ENCODE measurements at regions not wholly inside any gene's neighbourhood (a gene's known extent, or its start where the extent isn't known, plus 50 kb on each side); places are given as distances from the start of the nearest gene placed in this dataset.

DNA sequence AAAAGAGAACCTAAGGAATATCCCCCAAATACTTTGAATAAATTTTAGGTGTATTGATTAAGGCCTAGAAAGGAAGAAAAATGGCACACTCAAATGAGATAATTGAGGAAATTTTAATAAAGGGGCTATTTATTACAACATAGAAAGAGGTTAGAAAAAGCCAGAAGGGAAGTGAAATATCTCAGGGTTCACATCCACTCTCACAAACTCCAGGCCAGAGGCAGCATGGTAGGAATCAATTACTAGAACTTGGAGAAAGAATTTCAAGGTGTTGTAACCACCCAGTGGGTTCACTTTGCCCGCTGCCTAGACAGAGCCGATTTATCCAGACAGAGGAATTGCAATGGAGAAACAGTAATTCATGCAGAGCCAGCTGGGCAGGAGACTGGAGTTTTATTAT, 617.5 kb upstream of the ACVR2A start:
- H2AK5ac ChIP-seq (ENCODE audit: insufficient read length, low read length): no peak overlapping the region
- H2AFZ ChIP-seq (ENCODE audit: low read length): no peak overlapping the region
- H4K8ac ChIP-seq (replicated peaks; ENCODE audit: insufficient read length, low read depth, low read length): no peak overlapping the region
- H3K23ac ChIP-seq (ENCODE audit: insufficient read length, low read depth, low read length): no peak overlapping the region
- Mint-ChIP-seq H3K9me3 (peaks cover 0 to 2% of the 10 kb centered on the region in 2 experiments; a peak in 1 of 5 replicates), H3K27me3 (ENCODE audit: low read depth) (no peaks in the 10 kb centered on the region; the same call in 1 of the 2 replicates), H3K4me3 (no peak overlapping the region), H3K27ac (peak overlapping the region in 2 of 3 experiments; percentile 37 to 67; a peak in 2 of 7 replicates), H3K36me3 (ENCODE audit: insufficient read depth in 1 of 3, low read depth in 3 of 3) (peaks cover 0 to 5% (median 0%) of the 10 kb centered on the region in 3 experiments; a peak in 1 of 7 replicates), H3K4me1 (peaks cover 15 to 19% of the 10 kb centered on the region in 2 experiments)
- no peaks in the 10 kb centered on the region for H3K23me2 ChIP-seq (ENCODE audit: insufficient read length, low read depth, low read length, poor library complexity, severe bottlenecking)
- no peak overlapping the region for H3T11ph ChIP-seq (ENCODE audit: low read length)
- no CpG with 5 or more reads among the region's 2 CpGs for WGBS (ENCODE audit: extremely low coverage, insufficient read length, low lambda C conversion rate)
- H3K56ac ChIP-seq (ENCODE audit: insufficient read length, low read depth, low read length): no peak overlapping the region
- no peak overlapping the region for H3K14ac ChIP-seq (ENCODE audit: insufficient read depth, low read length)
- no peak for DNase-seq
- no peak overlapping the region for H3K18ac ChIP-seq (ENCODE audit: insufficient read length, low read depth, low read length)
- TF ChIP-seq CTCF (conservative IDR thresholded peaks at IDR 0.05): no peak
- no peak overlapping the region for H3K4ac ChIP-seq (ENCODE audit: low read depth, low read length)
- H3K9ac ChIP-seq (ENCODE audit: extremely low read depth, insufficient read length, low read length): no peak overlapping the region
- no peaks in the 10 kb centered on the region for H3K4me1 ChIP-seq (ENCODE audit: insufficient read depth, low read length)
- H2BK20ac ChIP-seq (ENCODE audit: low read depth, low read length, poor library complexity, severe bottlenecking): no peak overlapping the region
- no peak overlapping the region for H3K4me2 ChIP-seq (ENCODE audit: insufficient read depth, insufficient read length, low read length)
- H2BK12ac ChIP-seq (ENCODE audit: insufficient read length, low read depth, low read length): no peak overlapping the region
- H2BK5ac ChIP-seq (ENCODE audit: insufficient read length, low read length): no peak overlapping the region
- H4K20me1 ChIP-seq (ENCODE audit: control insufficient read depth, insufficient read depth, insufficient read length): no peaks in the 10 kb centered on the region
- H4K91ac ChIP-seq (ENCODE audit: insufficient read length, low read depth, low read length): no peak overlapping the region
- no peaks in the 10 kb centered on the region for H3K9me3 ChIP-seq (ENCODE audit: control insufficient read depth, low read depth, low read length)
- no peaks in the 10 kb centered on the region for H3K27me3 ChIP-seq (ENCODE audit: insufficient read depth, low read length)
- H3K27ac ChIP-seq (ENCODE audit: insufficient read length, low read depth, low read length): no peak overlapping the region
- no peak overlapping the region for H2BK15ac ChIP-seq (ENCODE audit: low read depth, low read length)
- H3K79me2 ChIP-seq (ENCODE audit: insufficient read depth, low read length): no peaks in the 10 kb centered on the region
- no peak overlapping the region for H2BK120ac ChIP-seq (ENCODE audit: low read depth, low read length, poor library complexity, severe bottlenecking)
- H4K5ac ChIP-seq (ENCODE audit: insufficient read length, low read depth, low read length): no peak overlapping the region
- no peaks in the 10 kb centered on the region for H3K79me1 ChIP-seq (ENCODE audit: insufficient read depth, low read depth, low read length, poor library complexity, severe bottlenecking)
